HT-29 (cell line): ENCODE measurements at regions not wholly inside any gene's neighbourhood (a gene's known extent, or its start where the extent isn't known, plus 50 kb on each side); places are given as distances from the start of the nearest gene placed in this dataset.

Experiments used
- DNase-seq: peaks from one replicate; pipeline ENCODE4 v3.0.0-alpha.2; 2015; ENCODE audit warnings: low spot score

- DNase-seq: no peak
Observed at GRCh38 chr1:23615423-23615822, 56.1 kb upstream of the ID3 start.

DNA sequence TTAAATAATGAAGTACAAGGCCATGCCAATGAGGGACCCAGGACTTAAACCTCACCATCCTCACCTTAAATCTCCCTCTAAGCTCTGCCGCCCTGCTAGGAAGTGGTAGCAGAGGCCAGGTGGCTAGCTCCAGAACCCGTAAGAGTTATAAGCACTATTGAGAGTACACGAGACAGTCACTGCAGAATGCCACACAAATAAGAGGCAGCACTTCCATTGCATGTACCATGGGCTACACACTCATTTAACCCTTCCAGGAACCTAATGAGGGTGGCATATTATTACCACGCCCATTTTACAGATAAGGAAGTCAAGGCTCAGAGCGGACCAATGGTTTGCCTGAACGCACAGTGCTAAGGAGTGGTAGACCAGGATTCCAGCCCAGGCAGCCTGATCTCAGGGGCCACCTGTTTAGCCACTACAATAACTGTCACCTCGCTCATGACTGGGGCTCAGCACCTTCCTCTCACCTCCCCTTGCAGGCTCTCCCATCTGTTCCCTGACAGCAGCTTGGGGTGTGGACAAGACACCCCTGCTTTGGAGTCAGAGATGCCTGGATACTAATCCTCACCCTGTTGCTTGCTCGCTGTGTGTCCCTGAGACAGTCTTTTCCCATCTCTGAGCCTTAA lies 54.8 kb upstream of the ID3 start:
- DNase-seq: no peak

DNA sequence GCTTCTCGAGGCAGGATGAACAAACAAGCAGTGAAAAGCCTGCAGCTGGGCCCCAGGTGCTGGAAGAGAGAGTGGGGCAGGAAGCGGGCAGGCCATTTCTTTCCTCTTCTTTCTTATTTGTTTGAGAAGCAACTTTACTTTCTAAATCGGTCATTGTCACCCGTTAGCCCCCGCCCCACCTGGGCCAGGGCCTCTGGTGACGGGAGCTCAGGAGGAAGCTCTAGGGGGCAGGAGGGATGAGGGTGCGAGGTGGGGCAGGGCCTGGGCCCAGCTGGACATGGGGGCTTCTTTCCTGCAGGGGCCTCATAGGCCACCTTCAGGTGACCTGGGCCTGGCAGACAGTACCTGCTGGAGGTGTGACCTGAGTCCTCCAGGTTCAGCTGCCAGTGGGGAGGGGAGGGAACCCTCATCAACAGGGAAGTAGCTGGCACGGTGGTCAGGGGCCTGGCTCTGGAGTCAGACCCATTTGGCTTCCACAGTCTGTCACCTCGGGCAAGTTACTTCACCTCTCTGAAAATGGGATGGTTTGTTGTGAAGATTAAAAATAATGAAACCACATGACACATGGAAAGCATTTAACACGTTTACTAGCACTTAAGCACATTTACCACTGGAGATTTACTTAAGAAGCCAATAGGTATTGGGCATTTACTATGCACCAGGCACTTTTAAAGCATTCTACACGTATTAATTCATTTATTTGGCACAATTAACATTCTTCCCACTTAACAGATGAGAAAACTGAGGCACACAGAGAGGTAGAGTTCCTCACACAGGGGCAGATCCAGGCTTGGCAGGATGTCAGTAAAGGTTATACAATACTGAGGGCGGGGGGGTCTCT lies 54.1 kb upstream of the ID3 start:
- no peak for DNase-seq

GRCh38 chr1:23611601-23612327 lies 52.5 kb upstream of the ID3 start:
- DNase-seq: no peak

DNA sequence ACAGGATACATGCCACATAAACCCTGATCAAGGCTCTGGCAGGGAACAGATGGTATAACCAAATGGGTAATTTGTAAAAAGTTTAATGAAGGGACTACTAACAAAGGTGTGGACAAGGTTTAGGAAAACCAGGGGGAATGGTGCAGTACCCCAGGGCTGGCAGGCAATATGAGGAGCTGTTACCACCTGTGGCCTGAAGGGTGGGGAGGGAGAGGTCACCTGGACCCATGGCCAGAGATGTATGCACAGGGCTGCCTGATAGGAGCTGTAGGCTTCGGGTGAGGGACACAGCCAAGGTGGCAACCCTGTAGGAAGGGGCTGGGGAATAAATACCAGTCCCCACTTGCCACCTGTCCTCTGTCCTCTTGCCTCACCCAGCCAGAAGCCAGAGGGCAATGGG lies 51.4 kb upstream of the ID3 start:
- no peak for DNase-seq

- DNase-seq: no peak
Observed at GRCh38 chr1:23609971-23610370, 50.7 kb upstream of the ID3 start.
